ENCODE measurements at regions not wholly inside any gene's neighbourhood (a gene's known extent, or its start where the extent isn't known, plus 50 kb on each side); places are given as distances from the start of the nearest gene placed in this dataset.

DNA sequence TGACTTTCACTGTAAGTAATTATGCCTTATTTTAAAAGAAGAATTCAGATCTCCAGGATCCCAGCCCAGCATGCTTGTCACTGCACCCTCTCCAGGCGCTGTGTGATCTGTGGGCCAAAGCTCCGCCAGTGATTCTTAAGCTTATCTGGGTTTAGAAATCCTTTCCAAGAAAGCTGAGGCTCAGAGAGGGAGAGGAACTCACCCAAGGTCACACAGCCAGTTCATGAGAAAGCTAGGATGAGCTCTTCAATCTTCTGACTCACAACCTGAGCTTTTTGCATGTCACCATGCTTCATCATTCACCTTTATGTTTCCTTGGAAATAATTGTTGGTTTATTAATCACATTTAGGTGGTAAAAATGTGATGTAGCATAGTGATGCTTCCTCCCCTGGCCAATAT, 136.6 kb upstream of the HAND1 start:
- H3K9me3 Mint-ChIP-seq = peaks cover 1% of the 10 kb centered on the region
- H3K9ac ChIP-seq (ENCODE audit: extremely low read depth, low read length, poor library complexity, severe bottlenecking) = no peak overlapping the region
- WGBS, 2 experiments (ENCODE audit: insufficient coverage in 1 of 2, insufficient read length in 1 of 2) = 88 to 93% methylated on average over 2 of the region's 2 CpGs
- peaks cover 7% of the 10 kb centered on the region for H3K4me1 Mint-ChIP-seq
- no peaks in the 10 kb centered on the region for H3K4me1 ChIP-seq (ENCODE audit: control insufficient read depth, insufficient read depth, low read length)
- H3K36me3 ChIP-seq (ENCODE audit: control insufficient read depth, insufficient read depth, low read length) = no peaks in the 10 kb centered on the region
- H3K27me3 ChIP-seq (ENCODE audit: control insufficient read depth, insufficient read depth, low read length, poor library complexity, severe bottlenecking) = peaks cover 36% of the 10 kb centered on the region
- H3K4me3 Mint-ChIP-seq = no peak overlapping the region
- H3K4me3 ChIP-seq (ENCODE audit: low read length) = no peak overlapping the region
- H3K9me3 ChIP-seq (ENCODE audit: control insufficient read depth, low read length) = peaks cover 9% of the 10 kb centered on the region
- H3K27ac Mint-ChIP-seq = no peak overlapping the region
- TF ChIP-seq, protein P1, sequence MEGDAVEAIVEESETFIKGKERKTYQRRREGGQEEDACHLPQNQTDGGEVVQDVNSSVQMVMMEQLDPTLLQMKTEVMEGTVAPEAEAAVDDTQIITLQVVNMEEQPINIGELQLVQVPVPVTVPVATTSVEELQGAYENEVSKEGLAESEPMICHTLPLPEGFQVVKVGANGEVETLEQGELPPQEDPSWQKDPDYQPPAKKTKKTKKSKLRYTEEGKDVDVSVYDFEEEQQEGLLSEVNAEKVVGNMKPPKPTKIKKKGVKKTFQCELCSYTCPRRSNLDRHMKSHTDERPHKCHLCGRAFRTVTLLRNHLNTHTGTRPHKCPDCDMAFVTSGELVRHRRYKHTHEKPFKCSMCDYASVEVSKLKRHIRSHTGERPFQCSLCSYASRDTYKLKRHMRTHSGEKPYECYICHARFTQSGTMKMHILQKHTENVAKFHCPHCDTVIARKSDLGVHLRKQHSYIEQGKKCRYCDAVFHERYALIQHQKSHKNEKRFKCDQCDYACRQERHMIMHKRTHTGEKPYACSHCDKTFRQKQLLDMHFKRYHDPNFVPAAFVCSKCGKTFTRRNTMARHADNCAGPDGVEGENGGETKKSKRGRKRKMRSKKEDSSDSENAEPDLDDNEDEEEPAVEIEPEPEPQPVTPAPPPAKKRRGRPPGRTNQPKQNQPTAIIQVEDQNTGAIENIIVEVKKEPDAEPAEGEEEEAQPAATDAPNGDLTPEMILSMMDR (conservative IDR thresholded peaks at IDR 0.05) = no peak
- no peak for DNase-seq
- no peaks in the 10 kb centered on the region for H3K36me3 Mint-ChIP-seq (ENCODE audit: low read depth)
- H3K27ac ChIP-seq (ENCODE audit: low read depth, low read length) = no peak overlapping the region
- H3K27me3 Mint-ChIP-seq (ENCODE audit: insufficient read depth) = peaks cover 54% of the 10 kb centered on the region

DNA sequence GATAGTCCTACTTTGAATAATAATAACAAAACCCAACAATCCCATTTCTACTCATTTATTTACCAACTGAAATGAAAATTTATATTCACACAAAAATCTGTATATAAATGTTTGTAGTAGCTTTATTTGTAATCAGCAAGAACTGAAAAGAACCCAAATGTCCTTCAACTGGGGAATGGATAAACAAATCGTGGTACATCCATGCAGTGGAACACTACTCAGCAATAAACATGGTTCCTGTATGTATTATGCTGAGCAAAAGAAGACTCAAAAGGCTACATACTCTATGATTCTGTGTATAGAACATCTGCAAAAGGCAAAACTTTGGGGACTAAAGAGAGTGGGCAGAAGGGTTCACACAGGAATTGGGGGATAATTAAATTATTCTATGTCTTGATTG, 136.1 kb upstream of the HAND1 start:
- no peak overlapping the region for H3K27ac Mint-ChIP-seq
- Histone ChIP-seq H3K36me3 (ENCODE audit: control insufficient read depth, insufficient read depth, low read length) (no peaks in the 10 kb centered on the region), H3K27ac (ENCODE audit: low read depth, low read length) (no peak overlapping the region), H3K9me3 (ENCODE audit: control insufficient read depth, low read length) (peaks cover 9% of the 10 kb centered on the region), H3K4me3 (ENCODE audit: low read length) (no peak overlapping the region), H3K4me1 (ENCODE audit: control insufficient read depth, insufficient read depth, low read length) (no peaks in the 10 kb centered on the region), H3K9ac (ENCODE audit: extremely low read depth, low read length, poor library complexity, severe bottlenecking) (no peak overlapping the region), H3K27me3 (ENCODE audit: control insufficient read depth, insufficient read depth, low read length, poor library complexity, severe bottlenecking) (peaks cover 41% of the 10 kb centered on the region)
- H3K27me3 Mint-ChIP-seq (ENCODE audit: insufficient read depth) = peaks cover 57% of the 10 kb centered on the region
- 94 to 100% methylated on average over 1 of the region's 1 CpG for WGBS, 2 experiments (ENCODE audit: insufficient coverage in 1 of 2, insufficient read length in 1 of 2)
- peaks cover 7% of the 10 kb centered on the region for H3K4me1 Mint-ChIP-seq
- no peaks in the 10 kb centered on the region for H3K36me3 Mint-ChIP-seq (ENCODE audit: low read depth)
- H3K9me3 Mint-ChIP-seq = peaks cover 1% of the 10 kb centered on the region
- H3K4me3 Mint-ChIP-seq = no peak overlapping the region
- TF ChIP-seq, protein P1 (conservative IDR thresholded peaks at IDR 0.05) = no peak
- no peak for DNase-seq

GRCh38 chr5:154612666-154613065, 134.6 kb upstream of the HAND1 start:
- Mint-ChIP-seq H3K4me3 (no peak overlapping the region), H3K36me3 (ENCODE audit: low read depth) (no peaks in the 10 kb centered on the region), H3K27ac (no peak overlapping the region), H3K9me3 (peaks cover 1% of the 10 kb centered on the region), H3K27me3 (ENCODE audit: insufficient read depth) (peaks cover 62% of the 10 kb centered on the region), H3K4me1 (peaks cover 21% of the 10 kb centered on the region)
- H3K9ac ChIP-seq (ENCODE audit: extremely low read depth, low read length, poor library complexity, severe bottlenecking) = no peak overlapping the region
- no peaks in the 10 kb centered on the region for H3K36me3 ChIP-seq (ENCODE audit: control insufficient read depth, insufficient read depth, low read length)
- H3K27ac ChIP-seq (ENCODE audit: low read depth, low read length) = no peak overlapping the region
- H3K9me3 ChIP-seq (ENCODE audit: control insufficient read depth, low read length) = peaks cover 9% of the 10 kb centered on the region
- peaks cover 42% of the 10 kb centered on the region for H3K27me3 ChIP-seq (ENCODE audit: control insufficient read depth, insufficient read depth, low read length, poor library complexity, severe bottlenecking)
- 90 to 96% methylated on average over 1 to 3 of the region's 5 CpGs for WGBS, 2 experiments (ENCODE audit: insufficient coverage in 1 of 2, insufficient read length in 1 of 2)
- TF ChIP-seq, protein P1 (conservative IDR thresholded peaks at IDR 0.05) = no peak
- peaks cover 5% of the 10 kb centered on the region for H3K4me1 ChIP-seq (ENCODE audit: control insufficient read depth, insufficient read depth, low read length)
- no peak for DNase-seq
- no peak overlapping the region for H3K4me3 ChIP-seq (ENCODE audit: low read length)
